GM23338 (cell line): ENCODE measurements at regions not wholly inside any gene's neighbourhood (a gene's known extent, or its start where the extent isn't known, plus 50 kb on each side); places are given as distances from the start of the nearest gene placed in this dataset.

Experiments used
- ATAC-seq: fragments of 200-7000 bp; cut with Tn5 transposase; 3 replicates; pipeline ENCODE4 v1.9.1; 2020
- DNase-seq: peaks from one replicate; pipeline ENCODE4 v3.0.0-alpha.2; 2015; ENCODE audit warnings: low spot score
- H2AFZ ChIP-seq: fragments of 200-600 bp; sonication (generic); 2 replicates; pipeline ENCODE4 v1.8.0; 2016; ENCODE audit warnings: antibody characterized with exemption, mild to moderate bottlenecking, moderate library complexity
- H3F3A ChIP-seq: fragments of 200-600 bp; sonication (generic); replicated peaks from 2 replicates; pipeline ENCODE4 v1.8.0; 2017; ENCODE audit warnings: antibody characterized with exemption, mixed run types, low read depth
- H3K27ac ChIP-seq: fragments of 200-600 bp; sonication (generic); 2 replicates; pipeline ENCODE4 v1.6.1; 2016; ENCODE audit warnings: low read depth
- H3K27me3 ChIP-seq: fragments of 200-600 bp; sonication (generic); 2 replicates; pipeline ENCODE4 v1.8.0; 2016; ENCODE audit warnings: mild to moderate bottlenecking, mixed run types, moderate library complexity; ENCODE audit not compliant: insufficient read depth
- H3K36me3 ChIP-seq: fragments of 200-600 bp; sonication (generic); 2 replicates; pipeline ENCODE4 v1.8.0; 2016; ENCODE audit warnings: mild to moderate bottlenecking; ENCODE audit not compliant: insufficient read depth
- H3K4me1 ChIP-seq: fragments of 200-600 bp; sonication (generic); 2 replicates; pipeline ENCODE4 v1.8.0; 2016; ENCODE audit warnings: mild to moderate bottlenecking, moderate library complexity; ENCODE audit not compliant: insufficient read depth
- H3K4me2 ChIP-seq: fragments of 200-600 bp; sonication (generic); 2 replicates; pipeline ENCODE4 v1.7.1; 2017; ENCODE audit warnings: mixed run types
- H3K4me3 ChIP-seq: fragments of 200-600 bp; sonication (generic); 2 replicates; pipeline ENCODE4 v1.6.1; 2016; ENCODE audit warnings: mixed run types
- H3K79me2 ChIP-seq: fragments of 200-600 bp; sonication (generic); replicated peaks from 2 replicates; pipeline ENCODE4 v1.8.0; 2017; ENCODE audit warnings: mild to moderate bottlenecking; ENCODE audit not compliant: insufficient read depth
- H3K9me2 ChIP-seq: fragments of 200-600 bp; sonication (generic); 2 replicates; pipeline ENCODE4 v1.8.0; 2017; ENCODE audit not compliant: insufficient read depth
- H4K20me1 ChIP-seq: fragments of 200-600 bp; sonication (generic); replicated peaks from 2 replicates; pipeline ENCODE4 v1.8.0; 2017; ENCODE audit warnings: mild to moderate bottlenecking; ENCODE audit not compliant: insufficient read depth
- H3K27ac Mint-ChIP-seq: 2 replicates; pipeline ENCODE4 v1.8.0; 2020; ENCODE audit warnings: inconsistent platforms, mild to moderate bottlenecking, moderate library complexity, mixed read lengths
- H3K27me3 Mint-ChIP-seq: 3 replicates; pipeline ENCODE4 v1.8.0; 2022; ENCODE audit warnings: low read depth, mild to moderate bottlenecking, moderate library complexity, mixed read lengths, inconsistent platforms; ENCODE audit not compliant: insufficient read depth, poor library complexity
- H3K36me3 Mint-ChIP-seq: 3 replicates; pipeline ENCODE4 v1.8.0; 2021; ENCODE audit warnings: low read depth, mild to moderate bottlenecking, inconsistent platforms, moderate library complexity, mixed read lengths
- H3K4me1 Mint-ChIP-seq: 3 replicates; pipeline ENCODE4 v1.8.0; 2020; ENCODE audit warnings: mild to moderate bottlenecking, inconsistent platforms, mixed read lengths
- H3K4me3 Mint-ChIP-seq: 3 replicates; pipeline ENCODE4 v1.8.0; 2021; ENCODE audit warnings: moderate library complexity, mild to moderate bottlenecking, inconsistent platforms, mixed read lengths
- H3K9me3 Mint-ChIP-seq: 3 replicates; pipeline ENCODE4 v1.8.0; 2020; ENCODE audit warnings: moderate library complexity, mild to moderate bottlenecking, inconsistent platforms, mixed read lengths
- CREB1 ChIP-seq: fragments of 250-450 bp; sonication (Bioruptor Pico); IDR thresholded peaks from 2 replicates; pipeline ENCODE4 v1.5.0; 2020; ENCODE audit warnings: low read depth, mild to moderate bottlenecking, moderate library complexity
- ETS1 ChIP-seq: IDR thresholded peaks from 2 replicates; pipeline ENCODE4 v1.6.1; 2016; ENCODE audit warnings: antibody characterized with exemption
- EZH2phosphoT487 ChIP-seq: fragments of 200-600 bp; sonication (generic); IDR thresholded peaks from one replicate; pipeline ENCODE4 v1.8.1; 2018; ENCODE audit warnings: antibody characterized with exemption; ENCODE audit not compliant: unreplicated experiment
- JUNB ChIP-seq: IDR thresholded peaks from one replicate; pipeline ENCODE4 v1.6.1; 2016; ENCODE audit warnings: antibody characterized with exemption; ENCODE audit not compliant: unreplicated experiment
- NANOG ChIP-seq: IDR thresholded peaks from 2 replicates; pipeline ENCODE4 v1.6.1; 2016; ENCODE audit warnings: antibody characterized with exemption, borderline replicate concordance
- POLR2AphosphoS5 ChIP-seq: IDR thresholded peaks from 2 replicates; pipeline ENCODE4 v1.6.1; 2016; ENCODE audit warnings: antibody characterized with exemption, low read depth
- REST ChIP-seq: IDR thresholded peaks from one replicate; pipeline ENCODE4 v1.6.1; 2018; ENCODE audit warnings: antibody characterized with exemption; ENCODE audit not compliant: unreplicated experiment
- STAT1 ChIP-seq: IDR thresholded peaks from one replicate; pipeline ENCODE4 v1.6.1; 2016; ENCODE audit warnings: antibody characterized with exemption; ENCODE audit not compliant: unreplicated experiment
- ZNF114 ChIP-seq: fragments of 250-450 bp; sonication (Bioruptor Pico); IDR thresholded peaks from 2 replicates; pipeline ENCODE4 v1.5.0; 2020; ENCODE audit warnings: mild to moderate bottlenecking, moderate library complexity
- ZNF331 ChIP-seq: fragments of 250-450 bp; sonication (Bioruptor Pico); IDR thresholded peaks from 2 replicates; pipeline ENCODE4 v1.5.0; 2020; ENCODE audit warnings: low read depth, mild to moderate bottlenecking, moderate library complexity
- TF ChIP-seq, protein P1 (sequence below): fragments of 250-450 bp; sonication (Bioruptor Pico); IDR thresholded peaks from 2 replicates; pipeline ENCODE4 v1.5.0; 2020; ENCODE audit warnings: mild to moderate bottlenecking, moderate library complexity

- Histone ChIP-seq H3F3A (no peaks in the 10 kb centered on the region), H3K27ac (no peak overlapping the region), H3K79me2 (no peaks in the 10 kb centered on the region), H3K9me2 (peaks cover 6% of the 10 kb centered on the region; the same call in 1 of the 2 replicates), H3K4me3 (no peak overlapping the region), H4K20me1 (no peaks in the 10 kb centered on the region), H3K36me3 (peaks cover 28% of the 10 kb centered on the region), H3K4me1 (no peaks in the 10 kb centered on the region), H2AFZ (no peak overlapping the region), H3K27me3 (no peaks in the 10 kb centered on the region), H3K4me2 (no peak overlapping the region)
- TF ChIP-seq ZNF331 = no peak
- no peak for TF ChIP-seq EZH2phosphoT487
- no peak for TF ChIP-seq CREB1 (CRISPR knock-in tag)
- TF ChIP-seq JUNB = no peak
- no peaks in the 10 kb centered on the region for H3K27me3 Mint-ChIP-seq
- no peak overlapping the region for H3K27ac Mint-ChIP-seq
- peaks cover 57% of the 10 kb centered on the region for H3K36me3 Mint-ChIP-seq
- H3K4me1 Mint-ChIP-seq = no peaks in the 10 kb centered on the region
- H3K9me3 Mint-ChIP-seq = peaks cover 62% of the 10 kb centered on the region
- H3K4me3 Mint-ChIP-seq = no peak overlapping the region
- DNase-seq (peak; percentile 41), ATAC-seq (no peak)
Measured at GRCh38 chr2:34423301-34423700, 824.2 kb upstream of the FAM98A start.

- H4K20me1 ChIP-seq = no peaks in the 10 kb centered on the region
- H2AFZ ChIP-seq = no peak overlapping the region
- no peaks in the 10 kb centered on the region for H3F3A ChIP-seq
- no peak overlapping the region for H3K4me2 ChIP-seq
- Mint-ChIP-seq H3K4me3 (no peak overlapping the region), H3K27ac (no peak overlapping the region), H3K27me3 (no peaks in the 10 kb centered on the region), H3K4me1 (peaks cover 8% of the 10 kb centered on the region; the same call in 1 of the 3 replicates), H3K9me3 (peaks cover 50% of the 10 kb centered on the region), H3K36me3 (peaks cover 42% of the 10 kb centered on the region)
- peaks cover 6% of the 10 kb centered on the region; the same call in 1 of the 2 replicates for H3K9me2 ChIP-seq
- no peak for ATAC-seq
- no peak overlapping the region for H3K4me3 ChIP-seq
- H3K79me2 ChIP-seq = no peaks in the 10 kb centered on the region
- no peak overlapping the region for H3K27ac ChIP-seq
- DNase-seq = no peak
- H3K36me3 ChIP-seq = peaks cover 28% of the 10 kb centered on the region
- peaks cover 5% of the 10 kb centered on the region; the same call in 1 of the 2 replicates for H3K4me1 ChIP-seq
- no peaks in the 10 kb centered on the region for H3K27me3 ChIP-seq
- no peak for TF ChIP-seq POLR2AphosphoS5
- no peak for TF ChIP-seq JUNB
- TF ChIP-seq REST = no peak
- TF ChIP-seq NANOG = no peak
- no peak for TF ChIP-seq ZNF114 (CRISPR knock-in tag)
- TF ChIP-seq, protein P1, sequence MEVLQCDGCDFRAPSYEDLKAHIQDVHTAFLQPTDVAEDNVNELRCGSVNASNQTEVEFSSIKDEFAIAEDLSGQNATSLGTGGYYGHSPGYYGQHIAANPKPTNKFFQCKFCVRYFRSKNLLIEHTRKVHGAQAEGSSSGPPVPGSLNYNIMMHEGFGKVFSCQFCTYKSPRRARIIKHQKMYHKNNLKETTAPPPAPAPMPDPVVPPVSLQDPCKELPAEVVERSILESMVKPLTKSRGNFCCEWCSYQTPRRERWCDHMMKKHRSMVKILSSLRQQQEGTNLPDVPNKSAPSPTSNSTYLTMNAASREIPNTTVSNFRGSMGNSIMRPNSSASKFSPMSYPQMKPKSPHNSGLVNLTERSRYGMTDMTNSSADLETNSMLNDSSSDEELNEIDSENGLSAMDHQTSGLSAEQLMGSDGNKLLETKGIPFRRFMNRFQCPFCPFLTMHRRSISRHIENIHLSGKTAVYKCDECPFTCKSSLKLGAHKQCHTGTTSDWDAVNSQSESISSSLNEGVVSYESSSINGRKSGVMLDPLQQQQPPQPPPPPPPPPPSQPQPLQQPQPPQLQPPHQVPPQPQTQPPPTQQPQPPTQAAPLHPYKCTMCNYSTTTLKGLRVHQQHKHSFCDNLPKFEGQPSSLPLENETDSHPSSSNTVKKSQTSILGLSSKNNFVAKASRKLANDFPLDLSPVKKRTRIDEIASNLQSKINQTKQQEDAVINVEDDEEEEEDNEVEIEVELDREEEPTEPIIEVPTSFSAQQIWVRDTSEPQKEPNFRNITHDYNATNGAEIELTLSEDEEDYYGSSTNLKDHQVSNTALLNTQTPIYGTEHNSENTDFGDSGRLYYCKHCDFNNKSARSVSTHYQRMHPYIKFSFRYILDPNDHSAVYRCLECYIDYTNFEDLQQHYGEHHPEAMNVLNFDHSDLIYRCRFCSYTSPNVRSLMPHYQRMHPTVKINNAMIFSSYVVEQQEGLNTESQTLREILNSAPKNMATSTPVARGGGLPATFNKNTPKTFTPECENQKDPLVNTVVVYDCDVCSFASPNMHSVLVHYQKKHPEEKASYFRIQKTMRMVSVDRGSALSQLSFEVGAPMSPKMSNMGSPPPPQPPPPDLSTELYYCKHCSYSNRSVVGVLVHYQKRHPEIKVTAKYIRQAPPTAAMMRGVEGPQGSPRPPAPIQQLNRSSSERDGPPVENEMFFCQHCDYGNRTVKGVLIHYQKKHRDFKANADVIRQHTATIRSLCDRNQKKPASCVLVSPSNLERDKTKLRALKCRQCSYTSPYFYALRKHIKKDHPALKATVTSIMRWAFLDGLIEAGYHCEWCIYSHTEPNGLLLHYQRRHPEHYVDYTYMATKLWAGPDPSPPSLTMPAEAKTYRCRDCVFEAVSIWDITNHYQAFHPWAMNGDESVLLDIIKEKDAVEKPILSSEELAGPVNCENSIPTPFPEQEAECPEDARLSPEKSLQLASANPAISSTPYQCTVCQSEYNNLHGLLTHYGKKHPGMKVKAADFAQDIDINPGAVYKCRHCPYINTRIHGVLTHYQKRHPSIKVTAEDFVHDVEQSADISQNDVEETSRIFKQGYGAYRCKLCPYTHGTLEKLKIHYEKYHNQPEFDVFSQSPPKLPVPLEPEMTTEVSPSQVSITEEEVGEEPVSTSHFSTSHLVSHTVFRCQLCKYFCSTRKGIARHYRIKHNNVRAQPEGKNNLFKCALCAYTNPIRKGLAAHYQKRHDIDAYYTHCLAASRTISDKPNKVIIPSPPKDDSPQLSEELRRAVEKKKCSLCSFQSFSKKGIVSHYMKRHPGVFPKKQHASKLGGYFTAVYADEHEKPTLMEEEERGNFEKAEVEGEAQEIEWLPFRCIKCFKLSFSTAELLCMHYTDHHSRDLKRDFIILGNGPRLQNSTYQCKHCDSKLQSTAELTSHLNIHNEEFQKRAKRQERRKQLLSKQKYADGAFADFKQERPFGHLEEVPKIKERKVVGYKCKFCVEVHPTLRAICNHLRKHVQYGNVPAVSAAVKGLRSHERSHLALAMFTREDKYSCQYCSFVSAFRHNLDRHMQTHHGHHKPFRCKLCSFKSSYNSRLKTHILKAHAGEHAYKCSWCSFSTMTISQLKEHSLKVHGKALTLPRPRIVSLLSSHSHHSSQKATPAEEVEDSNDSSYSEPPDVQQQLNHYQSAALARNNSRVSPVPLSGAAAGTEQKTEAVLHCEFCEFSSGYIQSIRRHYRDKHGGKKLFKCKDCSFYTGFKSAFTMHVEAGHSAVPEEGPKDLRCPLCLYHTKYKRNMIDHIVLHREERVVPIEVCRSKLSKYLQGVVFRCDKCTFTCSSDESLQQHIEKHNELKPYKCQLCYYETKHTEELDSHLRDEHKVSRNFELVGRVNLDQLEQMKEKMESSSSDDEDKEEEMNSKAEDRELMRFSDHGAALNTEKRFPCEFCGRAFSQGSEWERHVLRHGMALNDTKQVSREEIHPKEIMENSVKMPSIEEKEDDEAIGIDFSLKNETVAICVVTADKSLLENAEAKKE (CRISPR knock-in tag) = no peak
- TF ChIP-seq CREB1 (CRISPR knock-in tag) = no peak
- no peak for TF ChIP-seq ETS1
- no peak for TF ChIP-seq STAT1
- TF ChIP-seq EZH2phosphoT487 = no peak
Measured at GRCh38 chr2:34419856-34420255, 820.8 kb upstream of the FAM98A start.
